Gastroesophageal sphincter (tissue), 3 donors: ENCODE measurements at regions not wholly inside any gene's neighbourhood (a gene's known extent, or its start where the extent isn't known, plus 50 kb on each side); places are given as distances from the start of the nearest gene placed in this dataset.

ENCODE experiments used
- CTCF ChIP-seq, 4 experiments: fragments of 200-600 bp in 2 of 4; fragments of 450-650 bp in 2 of 4; sonication (generic) in 1 of 4; IDR thresholded peaks; one replicate each; pipeline ENCODE4 v1.5.1; 2017 to 2019; ENCODE audit warnings: antibody characterized with exemption in 4 of 4, mild to moderate bottlenecking in 2 of 4, moderate library complexity in 2 of 4
- EP300 ChIP-seq: sonication (generic); formaldehyde crosslinking; IDR thresholded peaks from one replicate; pipeline ENCODE4 v1.6.1; 2017; ENCODE audit warnings: antibody characterized with exemption, mild to moderate bottlenecking
- POLR2A ChIP-seq, 2 donors: fragments of 450-650 bp; IDR thresholded peaks; one replicate each; pipeline ENCODE4 v1.6.1; 2017; ENCODE audit warnings: antibody characterized with exemption in 2 of 2, mild to moderate bottlenecking in 2 of 2, moderate library complexity in 1 of 2

GRCh38 chr3:73908218-73908617 lies 283.5 kb upstream of the PDZRN3 start:
- TF ChIP-seq EP300, result no peak
- TF ChIP-seq CTCF (IDR thresholded peaks at IDR 0.05), result no peak
- no peak for TF ChIP-seq POLR2A (IDR thresholded peaks at IDR 0.05)
